NCI-H146 treated with DMSO at 0.1 percent for 48 hours (cell line): ENCODE measurements at regions not wholly inside any gene's neighbourhood (a gene's known extent, or its start where the extent isn't known, plus 50 kb on each side); places are given as distances from the start of the nearest gene placed in this dataset.

Experiments used
- DNase-seq: peaks from one replicate; lab custom pipeline; 2025; ENCODE audit not compliant: unreplicated experiment; lab: John Stamatoyannopoulos, UW

DNA sequence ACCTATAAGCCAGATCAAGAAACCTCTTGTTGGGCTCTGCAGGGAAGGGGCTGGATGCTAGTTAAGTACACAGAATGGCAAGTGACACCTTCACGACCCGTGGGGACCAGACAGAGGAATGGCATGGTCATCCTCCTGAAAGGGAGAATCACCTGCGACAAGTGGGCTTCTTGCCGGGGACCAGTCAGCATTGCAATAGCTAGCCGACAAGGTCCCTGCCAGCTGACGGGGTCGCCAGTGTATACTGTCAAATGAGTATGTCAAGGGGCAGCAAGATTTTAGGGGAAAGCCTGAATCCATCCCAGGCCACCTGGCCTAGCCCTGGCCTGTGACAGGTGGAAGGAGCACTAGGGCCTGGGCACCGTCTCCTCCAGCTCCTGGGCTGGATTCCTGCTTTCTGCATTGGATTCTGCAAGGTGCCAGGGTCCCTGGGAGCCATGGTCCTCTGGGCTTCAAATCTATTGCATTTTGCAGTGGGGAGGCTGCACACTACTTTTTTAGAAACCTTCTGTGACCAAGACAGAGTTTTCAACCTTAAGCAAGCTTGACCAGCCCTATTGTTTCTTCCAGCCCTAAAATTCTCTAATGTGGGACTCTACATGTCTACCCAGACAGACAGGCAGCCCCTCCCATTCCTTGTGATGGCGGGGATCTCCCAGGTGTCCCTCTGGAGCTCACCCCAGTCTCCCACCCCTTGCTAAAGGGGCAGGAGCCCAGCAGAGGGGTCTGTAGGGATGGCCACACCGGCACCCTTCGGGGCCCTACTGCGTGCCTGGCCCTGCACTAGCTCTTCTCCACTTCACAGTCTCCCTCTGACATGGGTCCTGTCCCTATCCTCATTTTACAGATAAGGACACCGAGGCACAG lies 178.5 kb downstream of the GLI2 start:
- DNase-seq: no peak

DNA sequence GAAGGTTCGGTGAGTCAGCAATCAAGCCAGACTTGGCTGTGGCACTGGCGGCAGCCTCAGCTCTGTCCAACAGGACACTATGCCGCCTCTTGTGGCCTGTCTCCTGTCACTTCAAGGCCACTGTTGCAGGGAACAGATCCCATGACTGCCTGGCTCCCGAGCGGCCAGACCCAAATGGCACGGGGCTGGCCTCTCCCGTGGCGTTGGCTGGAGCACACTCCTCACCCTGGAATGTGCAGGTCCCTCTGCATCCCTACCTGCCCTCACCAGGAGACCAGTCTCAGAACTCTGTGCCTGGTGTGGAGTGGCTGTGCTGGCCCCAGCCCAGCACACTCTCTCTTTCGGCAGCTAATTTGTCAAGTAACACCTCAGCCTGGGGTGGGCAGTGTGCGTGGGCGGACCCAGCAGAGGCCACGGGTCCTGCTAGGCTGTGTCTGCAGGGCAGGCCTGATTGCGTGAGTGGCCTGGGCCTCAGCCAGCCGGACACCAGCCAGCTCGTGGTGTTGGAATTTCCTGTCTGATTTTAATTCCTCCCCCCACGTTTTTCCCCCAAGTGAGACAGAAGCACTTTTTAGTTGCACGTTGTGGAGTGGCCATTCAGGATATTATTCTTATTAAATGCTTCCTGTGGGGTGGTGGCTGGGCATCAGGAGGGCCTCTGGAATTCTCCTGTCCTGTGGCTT lies 179.3 kb downstream of the GLI2 start:
- DNase-seq: no peak

DNA sequence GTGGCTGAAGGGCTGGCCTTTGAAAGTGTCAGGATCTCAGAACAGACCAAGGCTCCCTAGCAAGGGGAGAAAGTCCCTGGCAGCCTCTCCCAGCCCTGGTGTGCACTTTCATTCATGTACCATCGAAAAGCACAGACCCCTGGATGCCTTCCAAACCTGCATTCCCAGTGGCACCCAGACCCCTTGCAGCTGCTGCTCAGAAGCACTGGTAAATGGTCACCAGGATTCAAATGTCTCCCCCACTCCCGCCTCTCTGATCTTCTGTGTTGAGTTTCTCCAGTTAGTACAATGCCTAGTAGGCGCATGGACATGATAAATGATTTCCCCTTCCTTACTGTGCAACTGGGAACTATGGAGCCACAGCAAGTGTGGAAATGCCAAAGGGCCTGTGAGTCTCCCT lies 180.0 kb downstream of the GLI2 start:
- no peak for DNase-seq

DNA sequence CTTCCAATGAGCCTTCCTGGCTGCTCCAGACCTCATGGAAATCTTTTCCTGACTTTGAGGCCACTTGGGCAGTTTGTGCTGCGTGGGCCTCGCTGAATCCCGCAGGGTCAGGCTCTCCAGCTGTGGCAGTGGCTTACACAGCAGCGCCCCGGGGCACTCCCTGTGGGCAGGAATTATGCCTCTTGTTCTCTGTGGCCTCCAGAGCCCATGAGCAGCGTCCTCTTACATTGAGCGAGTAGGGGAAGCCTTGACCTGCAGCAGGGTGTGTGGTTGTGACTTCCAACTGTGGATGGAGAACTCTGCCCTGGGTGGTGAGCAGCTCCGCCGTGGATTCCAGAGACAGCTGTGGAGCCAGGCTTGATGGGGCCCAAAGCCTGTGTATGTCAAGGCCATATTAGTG lies 180.8 kb downstream of the GLI2 start:
- DNase-seq: no peak

DNA sequence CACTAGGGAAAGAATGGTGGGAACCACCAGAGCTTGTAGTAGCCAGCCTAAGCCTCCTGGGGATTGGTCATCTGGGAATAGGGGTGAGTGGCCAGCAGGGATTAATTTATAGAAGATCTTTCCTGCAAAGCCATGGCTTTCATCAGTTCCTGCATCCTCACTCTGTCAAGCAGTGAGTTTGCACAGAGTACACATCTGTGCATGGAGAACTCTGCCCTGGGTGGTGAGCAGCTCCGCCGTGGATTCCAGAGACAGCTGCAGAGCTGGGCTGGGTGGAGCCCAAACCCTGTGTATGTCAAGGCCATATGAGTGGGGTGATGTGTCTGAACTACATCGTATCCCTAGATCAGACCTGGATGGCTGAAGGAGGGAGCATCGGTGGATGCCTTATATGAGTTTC lies 182.2 kb downstream of the GLI2 start:
- no peak for DNase-seq

DNA sequence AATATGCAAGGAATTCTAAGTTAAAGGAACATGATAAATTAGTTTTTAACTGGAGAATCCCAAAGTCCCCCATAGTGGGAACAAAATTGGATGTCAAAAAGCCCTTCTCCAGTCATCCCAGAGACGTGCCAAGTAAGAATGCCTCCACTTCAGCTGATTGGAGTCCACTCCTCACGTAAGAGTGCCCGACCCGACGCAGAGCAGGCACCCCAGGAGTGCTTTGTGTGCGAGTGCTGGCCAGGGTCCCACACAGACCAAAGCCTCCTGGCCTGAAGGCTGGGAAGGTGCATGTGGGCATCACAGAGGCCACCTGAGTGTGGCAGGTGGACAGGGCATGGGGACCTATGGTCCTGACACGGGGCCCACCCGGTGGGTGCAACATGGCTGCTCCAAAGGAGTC lies 183.5 kb downstream of the GLI2 start:
- DNase-seq: no peak

DNA sequence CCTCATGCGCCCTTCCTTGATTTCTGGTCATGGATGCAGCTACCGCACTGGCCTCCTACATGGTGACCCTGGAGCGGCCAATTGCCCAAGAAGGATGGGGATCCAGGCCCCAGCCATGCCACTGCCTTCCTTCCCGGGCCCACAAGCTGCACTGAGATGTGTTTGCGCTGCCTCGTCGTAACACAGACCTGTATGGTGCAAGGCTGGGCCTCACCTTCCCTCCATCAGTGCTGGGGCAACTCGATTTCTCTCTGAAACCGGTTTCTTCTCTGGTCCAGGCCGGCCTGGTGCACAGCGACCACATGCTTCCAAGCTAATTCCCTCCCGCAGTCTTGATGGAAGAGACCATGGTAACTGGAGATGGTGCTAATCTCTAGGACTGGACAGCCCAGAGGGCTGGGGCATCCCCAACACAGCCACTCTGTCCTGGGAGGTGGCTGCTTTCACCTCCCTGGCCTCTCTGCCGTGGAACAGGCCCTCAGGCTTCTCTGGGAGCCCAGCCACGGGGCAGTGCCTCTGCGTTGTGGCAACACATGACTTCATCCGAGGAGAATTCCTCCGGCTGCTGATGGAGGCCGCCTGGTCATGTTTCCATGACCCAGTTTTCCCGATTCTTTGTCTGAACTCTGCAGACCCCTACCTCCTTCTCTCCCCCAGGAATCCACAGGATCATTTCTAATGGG lies 184.2 kb downstream of the GLI2 start:
- no peak for DNase-seq

DNA sequence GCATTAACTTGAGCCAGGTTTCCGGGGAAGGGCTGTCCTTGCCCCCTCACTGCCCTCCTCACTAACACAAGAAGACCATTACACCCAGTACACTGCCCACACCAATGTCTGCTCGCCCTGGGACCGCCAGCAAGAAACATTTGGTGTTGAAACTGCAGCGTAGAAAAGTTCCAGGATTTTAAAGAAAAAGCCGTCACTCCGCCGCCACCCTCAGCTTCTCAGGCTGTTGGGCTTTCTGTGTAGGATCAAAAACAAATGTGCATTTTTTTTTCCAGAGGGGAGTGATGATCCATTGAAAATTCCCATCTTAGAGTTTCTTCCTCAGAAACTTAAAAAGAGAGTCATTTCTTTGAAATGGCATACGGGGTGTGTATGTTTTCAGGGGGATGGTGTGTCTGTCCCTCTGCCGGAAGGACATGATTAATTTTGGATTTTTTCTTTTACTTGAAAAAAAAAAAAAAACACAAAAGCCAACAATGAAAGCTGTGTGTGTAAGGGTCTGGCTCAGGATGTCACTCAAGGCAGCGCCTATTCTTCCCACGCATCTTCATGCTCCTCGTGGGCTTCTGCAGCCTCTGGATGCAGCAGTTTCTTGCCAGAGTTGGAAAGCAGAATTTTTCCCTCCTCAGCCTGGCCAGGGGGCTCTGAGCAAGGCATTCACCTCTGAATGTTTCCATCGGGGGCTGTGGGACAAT lies 184.9 kb downstream of the GLI2 start:
- no peak for DNase-seq

DNA sequence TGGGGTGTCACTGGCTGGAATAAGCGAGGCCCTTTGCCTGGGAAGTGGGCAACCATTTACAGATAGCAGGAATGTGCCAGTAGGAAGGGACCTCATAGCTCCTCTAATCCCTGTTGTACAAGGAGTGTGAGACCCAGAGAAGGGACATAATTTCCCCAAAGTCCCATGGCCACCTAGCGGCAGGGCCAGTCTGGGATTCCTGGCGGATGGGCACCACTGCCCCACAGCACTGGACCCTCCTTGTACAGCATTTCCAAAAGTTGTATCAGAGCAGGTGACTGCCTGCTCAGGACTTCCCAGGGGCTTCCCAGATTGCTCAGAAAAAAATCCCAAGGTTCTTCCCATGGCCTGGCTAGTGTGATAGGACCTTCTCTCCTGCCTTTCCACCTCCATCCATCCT lies 185.8 kb downstream of the GLI2 start:
- no peak for DNase-seq

DNA sequence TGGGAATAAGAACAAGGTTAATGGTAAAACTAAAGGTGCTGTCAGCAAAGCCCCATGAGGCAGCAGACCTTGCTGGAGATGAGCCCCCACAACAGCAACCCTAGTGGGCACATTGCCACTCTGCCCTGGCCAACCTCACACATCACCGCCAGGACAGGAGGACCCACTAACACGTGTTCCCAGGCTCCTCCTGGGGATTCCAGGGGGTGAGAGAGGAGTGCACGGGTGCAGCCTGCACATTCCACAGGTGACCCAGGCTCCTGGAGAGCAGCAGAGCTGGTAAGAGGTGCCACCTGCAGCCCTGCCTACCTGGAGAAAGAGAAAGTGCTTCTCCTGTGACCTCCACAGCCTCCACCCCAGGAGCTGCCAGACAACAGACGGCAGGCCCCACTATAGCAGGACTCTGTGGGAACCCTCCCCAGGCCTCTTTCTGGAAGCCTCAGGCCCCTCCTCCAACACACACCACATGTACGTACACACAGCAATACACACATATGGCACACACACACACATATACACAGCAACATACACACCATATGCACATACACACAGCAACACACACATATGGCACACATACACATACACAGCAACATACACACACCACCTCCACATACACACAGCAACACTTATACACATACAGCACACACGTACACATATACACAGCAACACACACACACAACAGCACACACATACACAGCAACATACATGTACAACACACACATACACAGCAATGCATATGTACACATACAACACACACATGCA lies 187.1 kb downstream of the GLI2 start:
- DNase-seq: no peak

DNA sequence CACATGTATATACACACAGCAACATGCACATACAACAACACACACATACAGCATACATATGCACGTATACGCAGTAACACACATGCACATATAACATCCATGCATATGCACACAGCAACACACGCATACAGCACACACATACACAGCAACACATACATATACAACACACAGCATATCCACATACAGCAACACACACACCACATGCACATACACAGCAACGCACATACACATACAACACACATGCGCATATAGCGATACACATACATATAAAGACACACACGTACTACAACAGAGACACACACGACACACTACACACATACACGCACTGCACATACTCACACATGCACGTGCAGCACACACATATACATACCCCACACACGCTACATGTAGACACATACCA lies 187.8 kb downstream of the GLI2 start:
- no peak for DNase-seq

DNA sequence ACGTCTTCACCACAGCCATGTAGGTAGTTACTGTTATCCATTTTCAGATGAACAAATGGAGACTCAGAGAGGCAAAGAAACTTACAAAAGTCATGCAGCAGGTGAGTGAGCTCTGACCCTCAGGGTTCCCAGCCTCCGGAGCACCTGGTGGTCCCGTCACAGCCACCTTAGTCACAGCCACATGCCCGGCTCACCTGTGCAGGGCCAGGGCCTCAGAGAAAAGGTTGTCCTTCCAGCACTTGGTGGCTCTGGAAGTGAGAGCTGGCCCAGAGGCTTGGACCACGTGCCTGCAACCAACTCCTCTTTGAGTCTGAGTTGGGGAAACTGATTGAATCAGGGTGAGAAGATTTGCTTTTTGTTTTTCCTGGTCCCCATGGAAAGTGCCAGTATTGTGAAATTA lies 189.3 kb downstream of the GLI2 start:
- DNase-seq: no peak

DNA sequence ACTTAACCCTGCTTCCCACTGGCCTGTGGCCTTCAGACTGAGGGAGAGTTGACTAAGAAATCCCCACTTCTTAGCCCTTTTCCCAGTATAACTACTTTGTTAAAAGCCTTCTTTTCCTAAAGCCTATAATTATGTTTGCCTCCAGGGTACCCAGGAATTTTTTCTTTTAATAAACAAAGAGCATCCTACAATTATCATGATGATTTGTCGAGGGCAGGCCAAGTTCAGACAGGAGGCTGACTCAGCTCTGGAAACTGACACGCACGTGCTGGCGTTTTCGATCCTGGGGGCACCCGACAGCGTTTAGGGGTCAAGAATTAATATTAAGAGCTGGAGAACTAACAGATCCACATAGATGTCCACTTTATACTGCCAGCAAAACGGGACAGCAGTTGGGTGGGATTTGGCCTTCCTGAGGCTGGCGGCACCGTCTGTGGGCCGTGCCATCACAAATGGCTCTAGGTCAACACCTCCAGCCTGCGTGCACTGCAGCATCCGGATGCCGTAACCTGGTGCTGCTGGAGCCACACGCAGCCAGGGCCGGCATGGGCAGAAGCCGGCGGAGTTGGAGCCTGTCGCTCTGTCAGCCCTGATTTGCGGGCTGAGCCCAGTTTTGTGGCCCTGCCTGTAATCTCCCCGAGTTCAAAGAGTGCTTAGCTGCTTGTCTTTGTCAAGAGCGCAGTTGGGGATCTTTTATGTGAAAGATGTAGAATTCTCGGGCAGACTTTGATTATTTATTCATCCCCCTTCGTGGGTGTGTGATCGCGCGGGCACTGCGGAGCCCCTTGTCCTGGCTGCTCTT lies 191.0 kb downstream of the GLI2 start:
- no peak for DNase-seq

DNA sequence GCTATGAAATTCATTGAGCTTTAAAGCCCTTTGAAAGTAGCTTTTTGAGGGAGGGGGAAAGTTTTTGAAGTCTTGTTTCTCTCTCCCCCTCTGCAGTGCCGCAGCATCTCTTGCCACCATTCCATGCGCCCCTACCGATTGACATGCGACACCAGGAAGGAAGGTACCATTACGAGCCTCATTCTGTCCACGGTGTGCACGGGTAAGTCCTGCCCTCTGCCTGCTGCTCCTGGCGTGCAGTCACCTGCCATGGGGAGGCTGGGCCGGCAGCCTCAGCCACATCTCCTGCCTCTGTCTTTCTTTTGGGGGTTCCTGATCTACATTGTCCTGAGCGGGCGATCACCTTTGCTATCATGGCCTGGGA lies 191.6 kb downstream of the GLI2 start:
- no peak for DNase-seq

DNA sequence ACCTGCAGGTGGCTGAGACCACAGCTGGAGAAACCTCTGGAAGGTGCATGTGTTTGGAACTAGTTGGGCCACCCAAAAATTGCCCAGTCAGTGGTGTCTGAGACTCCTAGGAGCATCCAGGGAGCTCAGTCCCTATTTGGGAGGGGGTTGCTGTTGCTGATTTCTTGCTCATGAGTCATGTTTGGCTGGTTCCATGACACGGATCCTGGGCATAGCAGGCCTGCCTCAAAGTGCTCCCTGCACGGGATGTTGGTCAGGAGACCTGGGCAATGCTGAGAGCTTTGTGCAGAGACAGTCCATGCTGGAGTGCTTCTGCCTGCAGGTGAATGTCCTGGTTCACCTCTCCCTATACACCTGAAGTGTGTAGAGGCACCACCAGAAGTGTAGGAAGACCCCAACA lies 194.2 kb downstream of the GLI2 start:
- DNase-seq: no peak

DNA sequence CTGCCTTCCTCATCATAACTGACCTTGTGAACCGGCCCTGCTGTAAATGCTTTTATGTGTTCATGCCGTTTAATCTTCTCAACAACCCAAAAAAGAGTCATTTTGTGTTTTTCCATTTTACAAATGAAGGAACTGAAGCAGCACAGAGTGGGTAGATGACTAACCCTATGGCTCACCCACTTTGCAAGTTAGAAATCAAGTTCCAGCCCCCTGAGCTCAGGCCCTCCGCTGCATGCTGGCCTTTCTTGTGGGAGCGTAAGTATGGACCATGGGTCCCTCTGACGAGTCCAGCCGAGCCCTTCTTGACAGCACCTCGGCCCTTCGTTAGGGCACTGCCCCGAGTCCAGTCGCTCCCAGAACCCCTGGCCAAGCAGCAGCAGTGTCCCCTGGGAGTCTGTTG lies 194.6 kb downstream of the GLI2 start:
- DNase-seq: no peak

DNA sequence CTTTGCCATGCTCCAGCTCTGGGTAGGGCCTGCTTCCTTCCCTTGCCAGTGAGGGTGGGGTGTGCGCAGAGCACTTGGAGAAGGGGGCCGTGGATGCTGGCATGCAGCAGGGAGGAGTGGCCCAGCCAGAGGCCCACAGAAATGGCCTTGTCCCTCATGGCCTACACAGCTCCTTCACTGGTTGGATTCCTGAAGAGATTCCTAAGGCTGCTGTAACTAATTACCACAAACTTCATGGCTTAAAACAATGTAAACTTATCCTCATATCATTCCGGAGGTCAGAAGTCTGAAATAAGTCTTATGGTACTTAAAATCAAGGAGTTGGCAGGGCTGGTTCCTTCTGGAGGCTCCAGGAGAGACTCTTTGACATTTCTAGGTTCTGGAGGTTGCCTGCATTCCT lies 195.2 kb downstream of the GLI2 start:
- DNase-seq: no peak

DNA sequence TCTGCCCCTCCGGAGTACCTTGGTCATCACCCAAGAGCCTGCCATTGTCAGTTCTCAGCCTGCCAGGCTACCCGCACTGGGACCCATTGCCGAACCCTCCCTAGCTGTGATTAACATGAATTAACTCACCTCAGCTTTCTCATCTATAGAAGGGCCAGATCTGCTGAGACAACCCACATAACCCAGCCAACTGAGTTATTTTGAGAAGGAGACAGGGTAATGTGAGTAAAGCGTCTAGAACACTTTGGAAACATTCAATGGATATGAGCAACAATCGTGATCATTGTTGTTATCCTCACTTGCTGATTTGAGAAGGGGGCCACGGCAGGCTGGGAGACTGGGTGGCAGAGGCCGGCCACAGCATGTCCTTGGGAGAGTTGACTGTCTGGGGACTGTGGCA lies 196.8 kb downstream of the GLI2 start:
- no peak for DNase-seq

DNA sequence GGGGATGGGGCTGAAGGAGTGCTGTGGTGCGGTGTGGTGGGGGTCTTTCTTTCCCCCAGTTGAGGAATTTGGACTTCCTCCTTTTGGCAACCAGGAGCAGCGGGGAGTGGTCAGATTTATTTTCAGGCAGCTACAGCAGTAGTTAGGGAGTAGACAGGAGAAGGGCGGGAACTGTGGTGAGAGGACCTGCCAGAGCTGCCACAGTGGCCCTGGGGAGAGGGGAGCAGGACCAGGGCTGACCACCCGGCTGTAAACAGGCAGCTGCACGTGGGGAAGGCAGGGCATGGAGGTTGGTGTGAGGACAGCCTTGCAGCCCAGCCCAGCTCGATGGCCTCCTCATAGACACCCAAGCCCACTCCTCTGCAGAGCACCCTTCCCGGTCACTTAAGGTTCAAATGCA lies 197.2 kb downstream of the GLI2 start:
- DNase-seq: no peak
